ENCODE measurements at regions not wholly inside any gene's neighbourhood (a gene's known extent, or its start where the extent isn't known, plus 50 kb on each side); places are given as distances from the start of the nearest gene placed in this dataset.

DNA sequence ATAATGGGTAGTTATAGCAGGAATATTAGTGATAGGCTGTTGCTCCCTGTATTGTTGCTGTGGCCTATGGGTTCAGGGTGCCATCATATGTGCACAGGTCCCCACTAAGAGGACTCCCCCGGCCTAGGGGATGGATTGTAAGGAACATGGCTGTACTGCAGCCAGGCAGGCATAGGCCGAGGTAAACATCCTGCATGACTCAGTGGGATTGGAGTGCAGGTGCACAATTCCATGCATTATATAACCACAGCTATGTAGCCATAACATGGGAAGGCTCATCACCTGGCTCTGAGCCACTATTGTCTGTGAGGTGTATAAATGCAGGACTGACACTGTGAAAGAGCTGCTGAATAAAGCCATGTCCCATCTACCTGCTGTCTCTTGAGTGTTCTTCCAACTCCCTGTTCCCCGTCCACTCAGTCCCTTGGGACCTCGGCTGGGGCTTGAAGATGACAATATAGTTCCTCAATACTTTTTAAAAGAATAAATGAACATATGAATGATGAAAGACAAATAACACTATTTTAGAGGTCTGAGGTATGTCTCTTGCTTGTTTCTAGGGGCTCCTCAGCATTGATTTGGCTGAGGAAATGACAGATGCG lies 425.2 kb downstream of the IDS start:
- no peak overlapping the region for H3K4me3 ChIP-seq (ENCODE audit: low read depth, low read length)
- no TSS peak for BruUV-seq (replicated peaks)
- no peaks in the 10 kb centered on the region for H3K9me3 ChIP-seq
- H3K4me1 ChIP-seq = no peaks in the 10 kb centered on the region
- no peaks in the 10 kb centered on the region for H3K27me3 ChIP-seq (replicated peaks; ENCODE audit: control insufficient read depth, insufficient read depth, low read length)
- Mint-ChIP-seq H3K4me3 (ENCODE audit: unreplicated experiment) (no peak overlapping the region), H3K9me3 (ENCODE audit: unreplicated experiment) (no peaks in the 10 kb centered on the region), H3K27me3 (ENCODE audit: insufficient read depth, unreplicated experiment) (no peaks in the 10 kb centered on the region), H3K4me1 (ENCODE audit: low read depth, unreplicated experiment) (no peaks in the 10 kb centered on the region), H3K36me3 (ENCODE audit: insufficient read depth, unreplicated experiment) (no peaks in the 10 kb centered on the region), H3K27ac (ENCODE audit: unreplicated experiment) (no peak overlapping the region)
- no peaks in the 10 kb centered on the region for H3K36me3 ChIP-seq (ENCODE audit: control insufficient read depth, insufficient read depth, low read length)
- intact Hi-C loops (cut with micrococcal nuclease; ENCODE audit: unreplicated experiment) = no loop called here
- ChIA-PET POLR2A (no interaction called here), CTCF (no interaction called here)
- DNase-seq = no peak
- TF ChIP-seq, protein P1, sequence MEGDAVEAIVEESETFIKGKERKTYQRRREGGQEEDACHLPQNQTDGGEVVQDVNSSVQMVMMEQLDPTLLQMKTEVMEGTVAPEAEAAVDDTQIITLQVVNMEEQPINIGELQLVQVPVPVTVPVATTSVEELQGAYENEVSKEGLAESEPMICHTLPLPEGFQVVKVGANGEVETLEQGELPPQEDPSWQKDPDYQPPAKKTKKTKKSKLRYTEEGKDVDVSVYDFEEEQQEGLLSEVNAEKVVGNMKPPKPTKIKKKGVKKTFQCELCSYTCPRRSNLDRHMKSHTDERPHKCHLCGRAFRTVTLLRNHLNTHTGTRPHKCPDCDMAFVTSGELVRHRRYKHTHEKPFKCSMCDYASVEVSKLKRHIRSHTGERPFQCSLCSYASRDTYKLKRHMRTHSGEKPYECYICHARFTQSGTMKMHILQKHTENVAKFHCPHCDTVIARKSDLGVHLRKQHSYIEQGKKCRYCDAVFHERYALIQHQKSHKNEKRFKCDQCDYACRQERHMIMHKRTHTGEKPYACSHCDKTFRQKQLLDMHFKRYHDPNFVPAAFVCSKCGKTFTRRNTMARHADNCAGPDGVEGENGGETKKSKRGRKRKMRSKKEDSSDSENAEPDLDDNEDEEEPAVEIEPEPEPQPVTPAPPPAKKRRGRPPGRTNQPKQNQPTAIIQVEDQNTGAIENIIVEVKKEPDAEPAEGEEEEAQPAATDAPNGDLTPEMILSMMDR (IDR thresholded peaks at IDR 0.05; ENCODE audit: insufficient read depth in 1 of 2, low read depth in 1 of 2, low read length in 1 of 2, severe bottlenecking in 1 of 2, unreplicated experiment in 1 of 2) = no peak

DNA sequence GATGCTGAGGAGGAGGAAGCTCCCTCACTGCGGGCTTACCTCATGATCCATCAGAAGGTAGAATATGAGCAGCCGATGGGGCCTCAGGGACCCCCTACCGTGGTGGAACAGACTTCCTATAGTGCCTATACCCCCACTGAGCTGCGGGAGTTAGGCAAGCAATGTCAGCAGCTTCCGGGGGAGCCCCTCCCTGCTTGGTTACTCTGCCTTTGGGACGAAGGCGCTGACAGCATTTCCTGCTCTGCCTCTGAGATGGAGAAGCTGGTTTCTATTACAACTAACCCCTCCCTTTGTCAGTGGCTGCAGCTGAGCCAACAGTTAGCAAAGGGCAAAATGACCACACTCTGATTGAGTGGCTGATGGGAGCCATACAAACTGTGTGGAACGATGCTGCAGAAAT lies 430.7 kb downstream of the IDS start:
- Mint-ChIP-seq H3K4me3 (ENCODE audit: unreplicated experiment) (no peak overlapping the region), H3K4me1 (ENCODE audit: low read depth, unreplicated experiment) (no peaks in the 10 kb centered on the region), H3K27me3 (ENCODE audit: insufficient read depth, unreplicated experiment) (no peaks in the 10 kb centered on the region), H3K9me3 (ENCODE audit: unreplicated experiment) (no peaks in the 10 kb centered on the region), H3K36me3 (ENCODE audit: insufficient read depth, unreplicated experiment) (no peaks in the 10 kb centered on the region), H3K27ac (ENCODE audit: unreplicated experiment) (no peak overlapping the region)
- CTCF ChIA-PET = no interaction called here
- Histone ChIP-seq H3K27me3 (replicated peaks; ENCODE audit: control insufficient read depth, insufficient read depth, low read length) (no peaks in the 10 kb centered on the region), H3K4me1 (no peaks in the 10 kb centered on the region), H3K36me3 (ENCODE audit: control insufficient read depth, insufficient read depth, low read length) (no peaks in the 10 kb centered on the region), H3K9me3 (no peaks in the 10 kb centered on the region), H3K4me3 (ENCODE audit: low read depth, low read length) (no peak overlapping the region)
- TF ChIP-seq, protein P1 (IDR thresholded peaks at IDR 0.05; ENCODE audit: insufficient read depth in 1 of 2, low read depth in 1 of 2, low read length in 1 of 2, severe bottlenecking in 1 of 2, unreplicated experiment in 1 of 2) = no peak
- intact Hi-C loops (cut with micrococcal nuclease; ENCODE audit: unreplicated experiment) = no loop called here
- POLR2A ChIA-PET = no interaction called here
- no peak for DNase-seq
- BruUV-seq (replicated peaks) = no TSS peak

DNA sequence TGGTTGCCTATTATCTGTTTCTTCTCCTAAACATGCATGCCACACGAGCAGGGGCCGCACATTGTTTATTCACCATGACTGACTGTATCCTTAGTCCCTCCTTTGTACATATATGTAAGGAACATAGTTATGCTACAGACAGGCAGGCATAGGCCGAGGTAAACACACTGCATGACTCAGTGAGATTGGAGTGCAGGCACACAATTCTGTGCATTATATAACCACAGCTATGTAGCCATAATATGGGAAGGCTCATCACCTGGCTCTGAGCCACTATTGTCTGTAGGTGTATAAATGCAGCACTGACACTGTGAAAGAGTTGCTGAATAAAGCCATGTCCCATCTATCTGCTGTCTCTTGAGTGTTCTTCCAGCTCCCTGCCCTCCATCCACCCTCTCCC lies 431.6 kb downstream of the IDS start:
- no peaks in the 10 kb centered on the region for H3K4me1 ChIP-seq
- no peak for DNase-seq
- no peak overlapping the region for H3K4me3 ChIP-seq (ENCODE audit: low read depth, low read length)
- Mint-ChIP-seq H3K27ac (ENCODE audit: unreplicated experiment) (no peak overlapping the region), H3K27me3 (ENCODE audit: insufficient read depth, unreplicated experiment) (no peaks in the 10 kb centered on the region), H3K9me3 (ENCODE audit: unreplicated experiment) (no peaks in the 10 kb centered on the region), H3K4me3 (ENCODE audit: unreplicated experiment) (no peak overlapping the region), H3K36me3 (ENCODE audit: insufficient read depth, unreplicated experiment) (no peaks in the 10 kb centered on the region), H3K4me1 (ENCODE audit: low read depth, unreplicated experiment) (no peaks in the 10 kb centered on the region)
- H3K27me3 ChIP-seq (replicated peaks; ENCODE audit: control insufficient read depth, insufficient read depth, low read length) = no peaks in the 10 kb centered on the region
- POLR2A ChIA-PET = no interaction called here
- no peaks in the 10 kb centered on the region for H3K36me3 ChIP-seq (ENCODE audit: control insufficient read depth, insufficient read depth, low read length)
- H3K9me3 ChIP-seq = no peaks in the 10 kb centered on the region
- no TSS peak for BruUV-seq (replicated peaks)
- CTCF ChIA-PET = no interaction called here
- TF ChIP-seq, protein P1 (IDR thresholded peaks at IDR 0.05; ENCODE audit: insufficient read depth in 1 of 2, low read depth in 1 of 2, low read length in 1 of 2, severe bottlenecking in 1 of 2, unreplicated experiment in 1 of 2) = no peak
- intact Hi-C loops (cut with micrococcal nuclease; ENCODE audit: unreplicated experiment) = no loop called here
